Pancreas (tissue), 10 donors: ENCODE measurements at regions not wholly inside any gene's neighbourhood (a gene's known extent, or its start where the extent isn't known, plus 50 kb on each side); places are given as distances from the start of the nearest gene placed in this dataset.
"Not testable (repeated sequence)": the region's sequence is repeated elsewhere in the genome, so short reads cannot be mapped to it uniquely, and the experiment has no call there.

Experiments
- ATAC-seq, 4 donors: fragments of 200-7000 bp; cut with Tn5 transposase; one replicate each; pipeline versions ENCODE4 v1.8.0 to v1.9.1; 2020; ENCODE audit warnings: mild to moderate bottlenecking in 4 of 4, moderate library complexity in 4 of 4
- DNase-seq, 6 donors: peaks; one replicate each; pipeline ENCODE4 v3.0.0-alpha.2; 2020
- FAIRE-seq: peaks from 2 replicates; lab custom pipeline; 2012; peaks lifted over from hg19 to GRCh38; lab: Jason Lieb, UNC
- H3K27ac ChIP-seq, 4 donors: fragments of 200-600 bp; sonication (generic); 1 replicate in 3 of 4; 2 replicates in 1 of 4; pipeline versions ENCODE4 v1.5.0 to v1.8.0; 2020
- H3K27me3 ChIP-seq, 4 donors: fragments of 200-600 bp; one replicate each; pipeline ENCODE4 v1.8.0; 2021
- H3K36me3 ChIP-seq, 3 donors: fragments of 200-600 bp; sonication (generic) in 1 of 3; one replicate each; pipeline versions ENCODE4 v1.5.0 to v1.8.0; 2020 to 2021
- H3K4me1 ChIP-seq, 3 donors: fragments of 200-600 bp; one replicate each; pipeline ENCODE4 v1.8.0; 2021
- H3K4me3 ChIP-seq, 4 donors: fragments of 200-600 bp; sonication (generic) in 2 of 4; one replicate each; pipeline versions ENCODE4 v1.5.0 to v1.8.0; 2020 to 2021
- H3K9me3 ChIP-seq, 4 donors: fragments of 200-600 bp; one replicate each; pipeline ENCODE4 v1.8.0; 2021
- whole genome bisulfite sequencing, 2 donors: extraction: QIAGEN DNeasy Blood & Tissue Kit; methylation state at CpG; one replicate each; pipeline ENCODE4 v1.1.7; 2013; 5-methylcytosine and 5-hydroxymethylcytosine counted together
- intact Hi-C, 3 donors: fragments of 100-400 bp; cut with DNase I; formaldehyde crosslinking; loops; one replicate each; pipeline versions ENCODE4 v1.11.1 to v1.14.2; 2022
- TF ChIP-seq, protein P1 (sequence below), 4 donors: fragments of 200-600 bp; sonication (generic) in 3 of 4; IDR thresholded peaks; one replicate each; pipeline versions ENCODE4 v1.5.0 to v1.8.0; 2021; ENCODE audit warnings: antibody characterized with exemption in 4 of 4
- donor health status: healthy with polysubstance abuse.
- donor health status: DM: no; HTN: no; CAD: no; lungs with moderate emphysema.
- donor health status: DM: no; HTN: no; CAD: no.
- donor health status: control.
- donor health status: control.
- donor health status: Bipolar disorder and iron deficiency.
- donor health status: DM: yes; HTN: yes; CAD: no.
- donor health status: DM: no; HTN: no; CAD: no.
- donor health status: DM: no; HTN: no; CAD: no.
- donor health status: DM: yes; HTN: yes; CAD: no.

DNA sequence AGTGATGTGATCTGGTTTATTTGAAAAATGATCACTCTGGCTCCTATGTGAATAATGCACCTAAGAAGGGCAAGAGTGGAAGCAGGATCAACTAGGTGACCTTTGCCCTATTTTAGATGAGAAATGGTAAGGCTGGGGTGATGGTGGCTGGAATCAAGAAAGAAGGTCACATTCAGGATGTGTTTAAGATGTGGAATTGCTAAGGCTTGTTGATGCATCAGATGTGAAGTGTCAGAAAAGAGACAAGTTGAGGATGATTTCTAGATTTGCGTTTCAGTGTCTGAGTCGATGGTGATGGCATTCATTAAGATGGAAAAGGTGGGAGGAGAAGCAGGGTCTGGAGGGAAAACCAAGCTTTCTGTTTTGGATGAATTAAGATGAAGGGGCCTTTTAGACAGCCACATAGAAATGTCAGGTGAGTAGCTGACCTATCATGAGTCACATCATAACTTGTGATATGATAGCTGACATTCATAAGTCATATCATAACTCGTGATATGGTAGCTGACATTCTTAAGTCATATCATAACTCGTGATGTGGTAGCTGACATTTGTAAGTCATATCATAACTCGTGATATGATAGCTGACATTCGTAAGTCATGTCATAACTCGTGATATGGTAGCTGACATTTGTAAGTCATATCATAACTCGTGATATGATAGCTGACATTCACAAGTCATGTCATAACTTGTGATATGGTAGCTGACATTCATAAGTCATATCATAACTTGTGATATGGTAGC is 101.2 kb upstream of the SEC11C start:
- H3K27ac ChIP-seq = no peak overlapping the region
- no peaks in the 10 kb centered on the region for H3K27me3 ChIP-seq
- no peak overlapping the region for H3K4me3 ChIP-seq
- H3K9me3 ChIP-seq = no peaks in the 10 kb centered on the region
- intact Hi-C loops = no loop called here
- peak; percentile 77 for FAIRE-seq
- DNase-seq = no peak
- WGBS, 2 donors = 65 to 77% methylated on average over 8 of the region's 8 CpGs
- TF ChIP-seq, protein P1, sequence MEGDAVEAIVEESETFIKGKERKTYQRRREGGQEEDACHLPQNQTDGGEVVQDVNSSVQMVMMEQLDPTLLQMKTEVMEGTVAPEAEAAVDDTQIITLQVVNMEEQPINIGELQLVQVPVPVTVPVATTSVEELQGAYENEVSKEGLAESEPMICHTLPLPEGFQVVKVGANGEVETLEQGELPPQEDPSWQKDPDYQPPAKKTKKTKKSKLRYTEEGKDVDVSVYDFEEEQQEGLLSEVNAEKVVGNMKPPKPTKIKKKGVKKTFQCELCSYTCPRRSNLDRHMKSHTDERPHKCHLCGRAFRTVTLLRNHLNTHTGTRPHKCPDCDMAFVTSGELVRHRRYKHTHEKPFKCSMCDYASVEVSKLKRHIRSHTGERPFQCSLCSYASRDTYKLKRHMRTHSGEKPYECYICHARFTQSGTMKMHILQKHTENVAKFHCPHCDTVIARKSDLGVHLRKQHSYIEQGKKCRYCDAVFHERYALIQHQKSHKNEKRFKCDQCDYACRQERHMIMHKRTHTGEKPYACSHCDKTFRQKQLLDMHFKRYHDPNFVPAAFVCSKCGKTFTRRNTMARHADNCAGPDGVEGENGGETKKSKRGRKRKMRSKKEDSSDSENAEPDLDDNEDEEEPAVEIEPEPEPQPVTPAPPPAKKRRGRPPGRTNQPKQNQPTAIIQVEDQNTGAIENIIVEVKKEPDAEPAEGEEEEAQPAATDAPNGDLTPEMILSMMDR (IDR thresholded peaks at IDR 0.05) = no peak
- no peaks in the 10 kb centered on the region for H3K36me3 ChIP-seq
- no peaks in the 10 kb centered on the region for H3K4me1 ChIP-seq
- no peak for ATAC-seq

DNA sequence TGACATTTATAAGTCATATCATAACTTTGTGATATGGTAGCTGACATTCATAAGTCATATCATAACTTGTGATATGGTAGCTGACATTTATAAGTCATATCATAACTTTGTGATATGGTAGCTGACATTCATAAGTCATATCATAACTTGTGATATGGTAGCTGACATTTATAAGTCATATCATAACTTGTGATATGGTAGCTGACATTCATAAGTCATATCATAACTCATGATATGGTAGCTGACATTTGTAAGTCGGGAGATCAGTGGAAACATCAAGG is 100.7 kb upstream of the SEC11C start:
- H3K27me3 ChIP-seq, ATAC-seq, FAIRE-seq, H3K4me1 ChIP-seq, DNase-seq, H3K36me3 ChIP-seq, H3K4me3 ChIP-seq, intact Hi-C loops, H3K9me3 ChIP-seq, H3K27ac ChIP-seq: not testable (repeated sequence)
- 57 to 76% methylated on average over 1 of the region's 1 CpG for WGBS, 2 donors

DNA sequence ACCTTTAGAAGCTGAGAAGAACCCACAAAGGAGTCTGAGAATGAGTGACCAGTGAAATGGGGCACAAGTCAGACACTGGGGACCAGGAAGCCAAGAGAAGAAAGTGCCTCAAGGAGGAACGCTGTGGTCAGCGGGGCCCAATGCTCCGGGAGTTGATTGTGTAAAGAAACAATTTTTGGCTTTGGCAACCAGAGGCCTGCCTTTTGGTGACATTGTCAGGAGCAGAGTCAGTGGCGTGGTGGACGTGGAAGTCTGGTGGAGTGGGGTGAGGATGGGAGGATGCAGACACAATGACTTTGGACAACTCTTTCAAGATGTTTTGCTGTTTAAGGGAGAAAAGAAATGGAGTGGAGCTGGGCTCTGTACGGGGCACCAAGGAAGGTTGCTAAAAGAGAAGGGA is 100.2 kb upstream of the SEC11C start:
- no peak for ATAC-seq
- no peak for DNase-seq
- no peak for FAIRE-seq
- intact Hi-C loops = no loop called here
- TF ChIP-seq, protein P1 (IDR thresholded peaks at IDR 0.05) = no peak
- Histone ChIP-seq H3K36me3 (no peaks in the 10 kb centered on the region), H3K27ac (no peak overlapping the region), H3K4me3 (no peak overlapping the region), H3K9me3 (no peaks in the 10 kb centered on the region), H3K4me1 (no peaks in the 10 kb centered on the region), H3K27me3 (no peaks in the 10 kb centered on the region)
- WGBS, 2 donors = 93 to 97% methylated on average over 6 of the region's 6 CpGs

DNA sequence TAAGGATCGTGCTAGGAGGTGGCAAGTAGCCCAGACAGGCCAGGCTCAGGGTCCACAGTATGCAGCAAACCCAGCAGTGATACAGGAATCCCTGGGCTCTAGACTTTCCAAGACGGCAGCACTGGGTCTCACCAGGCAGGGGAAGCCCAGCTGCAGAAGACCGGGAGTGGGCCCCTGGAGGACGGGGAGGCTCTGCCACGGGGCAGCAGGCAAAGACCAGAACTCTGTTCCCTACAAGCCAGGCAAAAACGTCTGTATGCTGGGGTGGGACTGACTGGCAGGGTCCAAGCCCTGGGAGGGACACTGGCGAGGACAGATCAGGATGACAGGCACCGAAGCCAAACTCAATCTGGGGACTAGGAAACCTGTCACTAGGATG is 98.9 kb upstream of the SEC11C start:
- WGBS, 2 donors = 76 to 82% methylated on average over 8 of the region's 8 CpGs
- ATAC-seq (no peak), FAIRE-seq (no peak), DNase-seq (no peak)
- H3K27me3 ChIP-seq = no peaks in the 10 kb centered on the region
- H3K36me3 ChIP-seq = no peaks in the 10 kb centered on the region
- H3K4me3 ChIP-seq = no peak overlapping the region
- TF ChIP-seq, protein P1 (IDR thresholded peaks at IDR 0.05) = no peak
- H3K9me3 ChIP-seq = no peaks in the 10 kb centered on the region
- intact Hi-C loops = no loop called here
- no peaks in the 10 kb centered on the region for H3K4me1 ChIP-seq
- H3K27ac ChIP-seq = no peak overlapping the region

DNA sequence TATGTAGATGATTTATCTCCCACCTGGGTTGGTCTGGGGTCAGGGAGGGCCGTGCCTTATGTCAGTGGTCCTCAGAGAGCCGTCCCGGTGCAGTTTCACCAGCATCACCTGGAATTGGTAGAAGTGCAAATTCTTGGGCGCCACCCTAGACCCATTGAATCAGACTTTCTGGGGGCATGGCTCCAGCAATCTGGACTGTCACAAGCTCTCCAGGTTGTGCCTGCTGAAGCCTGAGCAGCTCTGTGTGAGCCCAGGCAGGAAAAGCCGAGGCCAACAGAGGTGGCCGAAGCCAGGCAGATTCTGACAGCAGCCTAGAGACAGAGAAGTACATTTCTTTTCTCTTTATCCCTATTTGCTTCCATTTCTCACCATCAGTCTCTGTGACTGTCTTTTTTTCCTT is 98.4 kb upstream of the SEC11C start:
- ATAC-seq = no peak
- WGBS, 2 donors = 77 to 84% methylated on average over 6 of the region's 6 CpGs
- FAIRE-seq = no peak

More for the DNA sequence above, 98.4 kb upstream of the SEC11C start:
- H3K9me3 ChIP-seq = no peaks in the 10 kb centered on the region
- no peaks in the 10 kb centered on the region for H3K27me3 ChIP-seq
- no peak for DNase-seq
- no peak overlapping the region for H3K27ac ChIP-seq
- H3K36me3 ChIP-seq = no peaks in the 10 kb centered on the region
- intact Hi-C loops = no loop called here
- TF ChIP-seq, protein P1 (IDR thresholded peaks at IDR 0.05) = no peak
- no peaks in the 10 kb centered on the region for H3K4me1 ChIP-seq
- no peak overlapping the region for H3K4me3 ChIP-seq
